ENCODE measurements at regions not wholly inside any gene's neighbourhood (a gene's known extent, or its start where the extent isn't known, plus 50 kb on each side); places are given as distances from the start of the nearest gene placed in this dataset.

DNA sequence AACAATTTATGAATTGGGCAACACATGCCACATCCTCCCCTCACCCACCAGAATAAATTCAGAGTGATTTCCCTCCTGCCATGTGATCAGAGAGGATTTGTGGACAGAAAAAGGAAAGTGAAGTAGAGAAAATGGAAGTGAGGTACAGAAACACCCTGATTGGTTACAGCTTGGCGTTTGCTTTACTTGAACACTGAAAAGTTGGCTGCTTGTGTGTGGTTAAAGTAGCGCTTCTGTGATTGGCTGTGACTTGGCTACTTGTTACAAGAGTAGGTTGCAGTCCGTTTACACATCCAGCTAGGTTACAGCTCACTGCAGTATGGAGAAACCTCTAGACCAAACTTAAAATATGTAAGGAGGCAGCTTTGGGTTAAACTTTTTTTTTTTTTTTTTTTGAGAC is 205.2 kb upstream of the ZNF608 start:
- Mint-ChIP-seq H3K36me3 (ENCODE audit: insufficient read depth, unreplicated experiment) (no peaks in the 10 kb centered on the region), H3K27ac (ENCODE audit: unreplicated experiment) (no peak overlapping the region), H3K4me1 (ENCODE audit: low read depth, unreplicated experiment) (peaks cover 12% of the 10 kb centered on the region), H3K4me3 (ENCODE audit: low read depth, unreplicated experiment) (no peak overlapping the region), H3K27me3 (ENCODE audit: unreplicated experiment) (no peaks in the 10 kb centered on the region), H3K9me3 (ENCODE audit: low read depth, unreplicated experiment) (no peaks in the 10 kb centered on the region)
- no TSS peak for BruUV-seq (replicated peaks)
- intact Hi-C loops (cut with micrococcal nuclease; ENCODE audit: unreplicated experiment): no loop called here
- no peak for DNase-seq
- TF ChIP-seq CTCF (IDR thresholded peaks at IDR 0.05; ENCODE audit: unreplicated experiment): no peak
- CTCF ChIA-PET: interaction anchor here (0.7 kb wide), 2 partner anchors 9 to 452 kb away, joined by 3 to 6 read pairs; no protein-coding TSS in a partner anchor

GRCh38 chr5:124952079-124952478 is 205.6 kb upstream of the ZNF608 start:
- TF ChIP-seq CTCF (IDR thresholded peaks at IDR 0.05; ENCODE audit: unreplicated experiment): no peak
- Mint-ChIP-seq H3K4me1 (ENCODE audit: low read depth, unreplicated experiment) (peaks cover 12% of the 10 kb centered on the region), H3K36me3 (ENCODE audit: insufficient read depth, unreplicated experiment) (no peaks in the 10 kb centered on the region), H3K27me3 (ENCODE audit: unreplicated experiment) (no peaks in the 10 kb centered on the region), H3K27ac (ENCODE audit: unreplicated experiment) (no peak overlapping the region), H3K4me3 (ENCODE audit: low read depth, unreplicated experiment) (no peak overlapping the region), H3K9me3 (ENCODE audit: low read depth, unreplicated experiment) (no peaks in the 10 kb centered on the region)
- no peak for DNase-seq
- intact Hi-C loops (cut with micrococcal nuclease; ENCODE audit: unreplicated experiment): no loop called here
- CTCF ChIA-PET: interaction anchor here (0.7 kb wide), 1 partner anchor 452 kb away, joined by 3 read pairs; no protein-coding TSS in a partner anchor
- BruUV-seq (replicated peaks): no TSS peak

DNA sequence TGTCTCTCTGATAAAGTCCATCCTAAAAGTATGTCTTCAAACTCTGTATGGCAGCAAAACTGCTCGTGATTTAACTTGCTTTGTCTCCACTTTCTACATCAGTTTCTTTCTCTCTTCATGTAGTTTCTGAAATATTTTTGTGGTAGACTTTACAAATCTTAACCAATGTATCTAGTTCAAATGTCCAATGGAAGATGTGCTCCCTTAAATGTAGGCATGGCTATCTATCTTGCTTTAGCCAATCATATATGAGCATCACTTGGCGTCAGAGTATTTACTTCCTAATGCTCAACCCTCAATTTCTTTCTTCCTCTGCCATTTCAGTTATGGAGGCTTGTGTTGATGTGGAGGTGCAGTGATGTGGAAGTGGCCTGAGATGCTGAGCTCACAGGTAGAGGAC is 206.1 kb upstream of the ZNF608 start:
- H3K9me3 Mint-ChIP-seq (ENCODE audit: low read depth, unreplicated experiment): no peaks in the 10 kb centered on the region
- no peak for DNase-seq
- no TSS peak for BruUV-seq (replicated peaks)
- no peak overlapping the region for H3K27ac Mint-ChIP-seq (ENCODE audit: unreplicated experiment)
- no peaks in the 10 kb centered on the region for H3K27me3 Mint-ChIP-seq (ENCODE audit: unreplicated experiment)
- intact Hi-C loops (cut with micrococcal nuclease; ENCODE audit: unreplicated experiment): no loop called here
- H3K4me3 Mint-ChIP-seq (ENCODE audit: low read depth, unreplicated experiment): no peak overlapping the region
- TF ChIP-seq CTCF (IDR thresholded peaks at IDR 0.05; ENCODE audit: unreplicated experiment): no peak
- H3K4me1 Mint-ChIP-seq (ENCODE audit: low read depth, unreplicated experiment): peaks cover 11% of the 10 kb centered on the region
- CTCF ChIA-PET: interaction anchor here (0.7 kb wide), 1 partner anchor 451 kb away, joined by 3 read pairs; no protein-coding TSS in a partner anchor
- no peaks in the 10 kb centered on the region for H3K36me3 Mint-ChIP-seq (ENCODE audit: insufficient read depth, unreplicated experiment)

GRCh38 chr5:124954784-124955183 is 208.3 kb upstream of the ZNF608 start:
- CTCF ChIA-PET: interaction anchor here (0.7 kb wide), 1 partner anchor 394 kb away, joined by 3 read pairs; no protein-coding TSS in a partner anchor
- DNase-seq: no peak

More at GRCh38 chr5:124954784-124955183, 208.3 kb upstream of the ZNF608 start:
- H3K27me3 Mint-ChIP-seq (ENCODE audit: unreplicated experiment): no peaks in the 10 kb centered on the region
- no peaks in the 10 kb centered on the region for H3K4me1 Mint-ChIP-seq (ENCODE audit: low read depth, unreplicated experiment)
- no peaks in the 10 kb centered on the region for H3K36me3 Mint-ChIP-seq (ENCODE audit: insufficient read depth, unreplicated experiment)
- H3K27ac Mint-ChIP-seq (ENCODE audit: unreplicated experiment): no peak overlapping the region
- no peaks in the 10 kb centered on the region for H3K9me3 Mint-ChIP-seq (ENCODE audit: low read depth, unreplicated experiment)
- intact Hi-C loops (cut with micrococcal nuclease; ENCODE audit: unreplicated experiment): no loop called here
- no peak for TF ChIP-seq CTCF (IDR thresholded peaks at IDR 0.05; ENCODE audit: unreplicated experiment)
- H3K4me3 Mint-ChIP-seq (ENCODE audit: low read depth, unreplicated experiment): no peak overlapping the region
- no TSS peak for BruUV-seq (replicated peaks)
